ENCODE measurements at regions not wholly inside any gene's neighbourhood (a gene's known extent, or its start where the extent isn't known, plus 50 kb on each side); places are given as distances from the start of the nearest gene placed in this dataset.

GRCh38 chr2:145864501-145864900 is 1344.6 kb upstream of the ZEB2 start:
- DNase-seq (ENCODE audit: low read depth) = no peak

- no peak for DNase-seq (ENCODE audit: low read depth)
Measured at GRCh38 chr2:145861940-145862339, 1342.0 kb upstream of the ZEB2 start.

- DNase-seq (ENCODE audit: low read depth) = peak; percentile 5
Measured at GRCh38 chr2:145860083-145860482, 1340.2 kb upstream of the ZEB2 start.

GRCh38 chr2:145855142-145855541 is 1335.2 kb upstream of the ZEB2 start:
- DNase-seq (ENCODE audit: low read depth) = no peak

- DNase-seq (ENCODE audit: low read depth) = no peak
Measured at GRCh38 chr2:145854039-145854755, 1334.3 kb upstream of the ZEB2 start.

- peak; percentile 17 for DNase-seq (ENCODE audit: low read depth)
Measured at GRCh38 chr2:145851730-145852129, 1331.8 kb upstream of the ZEB2 start.

GRCh38 chr2:145849466-145849865 is 1329.5 kb upstream of the ZEB2 start:
- DNase-seq (ENCODE audit: low read depth) = no peak

- DNase-seq (ENCODE audit: low read depth) = peak; percentile 6
Measured at GRCh38 chr2:145846982-145847381, 1327.1 kb upstream of the ZEB2 start.

- no peak for DNase-seq (ENCODE audit: low read depth)
Measured at GRCh38 chr2:145845923-145846322, 1326.0 kb upstream of the ZEB2 start.

- peak; percentile 70 for DNase-seq (ENCODE audit: low read depth)
Measured at GRCh38 chr2:145845207-145845894, 1325.4 kb upstream of the ZEB2 start.

- peak; percentile 30 for DNase-seq (ENCODE audit: low read depth)
Measured at GRCh38 chr2:145841973-145842372, 1322.1 kb upstream of the ZEB2 start.

- DNase-seq (ENCODE audit: low read depth) = no peak
Measured at GRCh38 chr2:145836986-145837385, 1317.1 kb upstream of the ZEB2 start.

- DNase-seq (ENCODE audit: low read depth) = no peak
Measured at GRCh38 chr2:145835665-145836064, 1315.7 kb upstream of the ZEB2 start.

- DNase-seq (ENCODE audit: low read depth) = no peak
Measured at GRCh38 chr2:145832681-145833080, 1312.8 kb upstream of the ZEB2 start.

- no peak for DNase-seq (ENCODE audit: low read depth)
Measured at GRCh38 chr2:145829931-145830330, 1310.0 kb upstream of the ZEB2 start.

- no peak for DNase-seq (ENCODE audit: low read depth)
Measured at GRCh38 chr2:145827235-145827634, 1307.3 kb upstream of the ZEB2 start.

- no peak for DNase-seq (ENCODE audit: low read depth)
Measured at GRCh38 chr2:145824384-145824783, 1304.5 kb upstream of the ZEB2 start.

GRCh38 chr2:145822892-145823534 is 1303.1 kb upstream of the ZEB2 start:
- DNase-seq (ENCODE audit: low read depth) = no peak

- no peak for DNase-seq (ENCODE audit: low read depth)
Measured at GRCh38 chr2:145820651-145821050, 1300.7 kb upstream of the ZEB2 start.

GRCh38 chr2:145818890-145819504 is 1299.1 kb upstream of the ZEB2 start:
- no peak for DNase-seq (ENCODE audit: low read depth)

- DNase-seq (ENCODE audit: low read depth) = peak; percentile 52
Measured at GRCh38 chr2:145815933-145816332, 1296.0 kb upstream of the ZEB2 start.

- no peak for DNase-seq (ENCODE audit: low read depth)
Measured at GRCh38 chr2:145813481-145813880, 1293.6 kb upstream of the ZEB2 start.

Measured in LHCN-M2 (cell line).